AG08395 (cell line): ENCODE measurements at regions not wholly inside any gene's neighbourhood (a gene's known extent, or its start where the extent isn't known, plus 50 kb on each side); places are given as distances from the start of the nearest gene placed in this dataset.
"Not testable (repeated sequence)": the region's sequence is repeated elsewhere in the genome, so short reads cannot be mapped to it uniquely, and the experiment has no call there.

Experiments
- DNase-seq: peaks from one replicate; pipeline ENCODE4 v3.0.0; 2012; ENCODE audit warnings: mixed read lengths, low spot score

DNA sequence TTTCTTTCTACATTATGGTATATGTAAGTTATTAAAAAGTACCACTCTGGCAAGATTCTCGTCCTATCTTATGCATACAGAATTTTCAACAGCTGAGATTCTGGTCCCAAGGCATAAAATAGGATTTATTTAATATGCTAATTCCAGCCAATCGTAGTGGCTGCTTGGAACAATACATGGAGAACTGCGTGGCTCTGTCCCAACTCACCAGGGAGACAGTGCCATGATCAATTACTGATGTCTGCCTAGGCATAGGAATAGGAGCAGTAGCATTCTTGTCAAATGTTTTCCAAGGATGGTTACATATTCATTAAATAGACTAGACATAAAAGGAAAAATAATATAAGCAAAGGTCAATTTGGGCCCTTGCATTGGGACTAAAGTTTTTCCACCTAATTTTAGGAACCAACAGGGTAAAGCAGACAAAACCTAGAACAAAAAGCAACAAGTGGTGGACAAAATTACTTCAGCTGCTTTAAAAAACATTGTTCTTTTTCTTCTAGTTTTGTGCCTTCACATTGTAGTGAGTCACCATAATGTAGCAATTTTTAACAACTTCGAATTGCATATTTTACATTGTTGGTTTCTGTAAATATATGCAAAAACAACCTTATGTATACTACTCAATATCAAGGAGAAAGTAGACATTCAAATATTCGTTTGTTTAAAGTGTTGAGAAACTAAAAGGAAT lies 232.8 kb upstream of the ATP5MC3 start:
- no peak for DNase-seq

DNA sequence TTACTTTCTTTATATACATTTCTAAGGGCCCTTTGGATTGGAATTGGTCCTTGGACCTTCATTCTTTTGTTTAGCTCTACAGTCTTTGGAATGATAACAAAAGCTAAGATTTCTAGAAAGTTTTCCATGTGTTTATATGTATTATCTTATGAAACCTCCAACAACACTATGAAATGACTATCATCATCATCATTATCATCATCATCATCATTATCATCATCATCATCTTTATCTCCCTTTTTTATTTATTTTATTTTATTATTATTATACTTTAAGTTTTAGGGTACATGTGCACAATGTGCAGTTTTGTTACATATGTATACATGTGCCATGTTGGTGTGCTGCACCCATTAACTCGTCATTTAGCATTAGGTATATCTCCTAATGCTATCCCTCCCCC lies 229.4 kb upstream of the ATP5MC3 start:
- not testable (repeated sequence) for DNase-seq

DNA sequence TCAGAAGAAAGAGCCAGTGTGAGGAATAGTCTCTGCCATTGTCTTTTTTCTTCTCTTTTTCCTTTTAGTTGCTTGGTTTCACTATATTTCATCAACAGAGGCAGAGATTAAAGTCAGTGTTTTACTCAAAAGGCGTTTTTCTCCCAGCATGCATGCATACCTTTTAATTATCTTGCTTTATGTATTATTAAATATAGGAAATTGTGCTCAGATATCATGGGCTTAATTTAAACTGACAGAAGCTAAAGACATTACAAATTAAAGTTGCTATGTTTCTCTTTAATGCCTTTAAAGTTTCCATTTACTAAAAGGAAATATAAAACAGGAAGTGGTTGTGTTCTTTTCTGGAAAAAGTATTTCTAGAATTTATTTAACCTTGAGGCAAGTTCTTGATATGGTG lies 223.3 kb upstream of the ATP5MC3 start:
- DNase-seq, result no peak

DNA sequence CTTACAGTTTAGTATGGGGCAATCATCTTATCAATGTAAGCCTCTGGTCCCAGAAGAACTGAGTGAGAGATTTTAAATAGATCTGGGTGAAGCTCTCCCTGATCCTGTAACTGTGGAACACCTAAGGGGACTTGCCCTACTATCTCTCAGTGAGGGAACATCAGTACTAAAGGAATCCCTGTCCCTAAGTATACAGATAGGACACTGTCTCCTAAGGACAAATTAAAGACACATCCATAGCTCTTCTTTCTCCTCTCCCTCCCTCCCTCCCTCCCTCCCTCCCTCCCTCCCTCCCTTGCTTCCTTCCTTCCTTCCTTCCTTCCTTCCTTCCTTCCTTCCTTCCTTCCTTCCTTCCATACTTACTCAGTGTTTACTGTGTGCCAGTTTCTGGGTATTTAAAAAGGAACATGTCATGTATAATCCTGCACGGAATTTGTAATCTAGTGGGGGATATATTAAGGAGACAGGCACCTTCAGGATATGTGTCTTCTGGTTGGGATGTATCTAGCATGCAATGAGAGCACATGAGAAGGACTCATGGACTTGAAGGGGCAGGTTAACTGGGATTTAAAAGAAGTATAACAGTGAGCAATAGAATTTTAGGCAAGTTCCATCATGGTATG lies 222.2 kb upstream of the ATP5MC3 start:
- no peak for DNase-seq

DNA sequence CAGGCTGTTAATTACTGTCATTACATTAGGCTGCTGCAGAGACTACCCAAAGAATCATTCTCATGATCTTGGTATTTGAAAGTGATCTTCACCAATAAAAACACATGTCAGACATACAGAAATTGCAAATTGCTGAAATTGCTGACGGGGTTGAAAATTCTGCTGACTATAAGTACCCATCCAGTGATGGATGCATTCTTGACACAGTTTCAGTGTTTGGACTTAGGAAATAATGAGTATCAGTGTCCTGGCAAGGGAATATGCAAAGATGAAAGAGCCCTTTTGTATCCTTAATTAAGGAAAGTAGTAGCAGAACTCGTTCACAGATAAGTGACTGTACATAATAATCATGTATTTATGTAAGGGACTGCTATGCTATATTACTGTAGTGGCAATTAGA lies 221.1 kb upstream of the ATP5MC3 start:
- DNase-seq, result no peak

DNA sequence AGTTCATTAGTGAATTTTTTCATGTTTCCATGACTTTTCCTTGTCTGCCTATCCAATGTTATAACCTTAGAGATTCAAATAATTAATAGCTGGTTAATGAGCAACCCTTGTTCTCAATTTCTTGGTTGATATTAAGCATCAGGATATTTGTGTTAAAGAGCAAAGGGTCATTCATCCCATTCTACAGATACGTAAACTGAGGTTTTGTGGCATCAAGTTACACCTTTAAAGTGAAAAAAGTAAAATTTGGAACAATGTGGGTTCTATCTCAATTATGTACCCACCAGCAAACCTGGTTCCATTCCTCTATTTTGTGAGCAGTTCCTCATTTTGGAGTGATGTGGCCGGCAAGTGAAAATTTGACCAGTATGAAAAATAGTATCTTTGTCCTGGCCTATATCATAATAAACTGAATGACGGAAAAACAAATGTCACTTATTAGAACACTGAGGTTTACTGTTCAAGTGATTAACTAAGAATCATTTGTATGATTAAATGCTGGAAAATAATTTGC lies 220.5 kb upstream of the ATP5MC3 start:
- no peak for DNase-seq

DNA sequence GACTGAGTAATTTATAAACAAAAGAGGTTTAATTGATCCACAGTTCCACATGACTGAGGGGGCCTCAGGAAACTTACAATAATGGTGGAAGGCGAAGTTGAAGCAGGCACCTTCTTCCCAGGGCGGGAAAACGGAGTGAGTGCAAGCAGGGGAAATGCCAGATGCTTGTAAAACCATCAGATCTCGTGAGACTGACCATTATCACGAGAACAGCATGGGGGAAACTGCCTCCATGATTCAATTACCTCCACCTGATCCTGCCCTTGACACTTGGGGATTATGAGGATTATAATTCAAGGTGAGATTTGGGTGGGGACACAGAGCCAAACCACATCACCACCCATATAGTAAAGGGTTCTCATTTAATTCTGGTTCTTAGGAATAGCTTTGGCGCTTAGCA lies 219.5 kb upstream of the ATP5MC3 start:
- DNase-seq, result no peak

DNA sequence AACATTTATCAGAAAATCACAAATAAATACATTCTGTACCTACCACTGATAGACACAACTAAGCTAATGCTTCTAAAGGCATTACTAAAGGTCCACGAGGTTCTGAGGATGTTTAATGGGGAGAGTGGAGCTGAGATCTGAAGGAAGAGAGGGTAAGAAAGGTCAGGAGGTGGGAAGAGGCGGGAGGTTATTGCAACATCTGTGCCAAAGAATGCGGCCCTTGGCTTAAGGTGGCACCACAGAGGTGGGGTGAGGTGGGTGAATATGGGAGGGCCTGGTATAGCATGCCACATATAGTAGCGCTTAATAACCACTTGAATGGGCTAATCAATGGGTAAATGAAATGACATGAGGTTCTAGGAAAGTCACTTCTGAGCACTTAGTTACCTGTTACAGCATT lies 217.8 kb upstream of the ATP5MC3 start:
- DNase-seq, result no peak

DNA sequence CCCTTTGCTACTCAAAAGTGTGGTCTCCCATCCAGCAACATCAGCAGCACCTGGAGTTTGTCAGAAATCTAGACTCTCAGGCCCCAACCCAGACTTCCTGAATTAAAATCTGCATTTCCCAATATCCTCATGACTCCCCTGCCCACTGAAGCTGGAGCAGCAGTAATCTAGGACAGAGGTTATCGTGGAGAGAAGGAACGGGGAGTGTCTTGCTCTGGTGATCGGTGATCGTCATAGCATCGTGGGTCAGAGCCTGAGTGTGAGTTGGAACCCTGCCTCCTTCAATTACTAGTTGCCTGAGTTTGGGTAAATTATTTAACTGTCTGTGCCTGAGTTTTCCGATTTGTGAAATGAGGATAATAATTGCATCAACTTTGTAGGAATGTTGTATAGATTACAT lies 217.3 kb upstream of the ATP5MC3 start:
- no peak for DNase-seq

DNA sequence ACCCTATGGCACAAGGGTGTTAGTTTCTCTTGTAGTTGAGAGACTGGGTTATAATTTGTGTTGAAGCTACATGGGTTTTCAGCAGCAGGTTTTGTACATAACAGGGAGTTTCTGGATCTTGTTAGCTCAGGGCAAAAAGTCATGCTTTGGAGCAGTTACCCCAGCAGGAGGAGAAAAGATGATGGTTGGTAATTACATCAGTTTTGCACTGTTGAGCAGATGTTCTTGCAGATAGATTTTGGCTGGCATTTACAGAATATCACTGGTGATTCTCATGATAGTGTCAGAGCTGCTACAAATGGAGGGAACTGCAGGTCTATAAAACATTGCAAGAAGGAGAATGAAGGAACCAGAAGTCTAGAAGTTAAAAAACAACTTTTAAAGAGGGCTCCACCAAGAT lies 215.2 kb upstream of the ATP5MC3 start:
- no peak for DNase-seq

DNA sequence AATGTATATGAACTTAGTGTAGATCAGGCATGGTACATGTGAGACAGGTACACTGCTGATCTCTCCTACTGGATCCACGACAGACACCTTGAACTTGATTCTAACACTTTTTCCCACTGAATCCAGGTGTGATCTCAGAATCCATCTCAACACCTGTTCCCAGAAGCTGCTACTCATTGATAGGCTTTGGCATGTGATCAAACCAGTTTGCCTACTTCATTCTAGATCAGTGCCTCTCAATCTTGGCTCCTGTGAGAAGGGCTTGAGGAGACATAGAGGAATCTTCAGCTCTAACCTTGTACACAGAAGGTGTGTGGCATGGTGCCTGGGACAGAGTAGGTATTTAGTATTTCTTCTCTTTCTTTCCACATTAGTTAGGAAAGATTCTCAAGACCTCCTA lies 212.3 kb upstream of the ATP5MC3 start:
- DNase-seq, result no peak

DNA sequence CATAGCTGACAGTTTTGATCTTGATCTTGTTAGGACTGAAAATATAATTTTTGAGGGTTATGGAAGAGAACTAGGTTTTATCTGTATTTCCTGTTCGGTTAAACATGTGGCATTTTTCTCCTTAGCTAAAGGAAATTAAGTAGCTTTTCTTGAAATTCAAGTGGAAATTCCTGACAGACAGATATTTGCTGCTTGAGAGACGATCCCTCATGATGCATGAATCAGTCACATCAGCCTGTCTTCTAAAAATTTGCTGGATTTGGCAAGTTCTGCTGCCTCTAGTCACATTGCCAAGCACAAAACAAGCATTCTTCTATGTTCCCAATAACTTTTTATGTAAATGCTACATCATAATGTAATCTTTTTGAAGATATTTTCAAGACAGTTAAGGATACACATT lies 201.8 kb upstream of the ATP5MC3 start:
- no peak for DNase-seq

DNA sequence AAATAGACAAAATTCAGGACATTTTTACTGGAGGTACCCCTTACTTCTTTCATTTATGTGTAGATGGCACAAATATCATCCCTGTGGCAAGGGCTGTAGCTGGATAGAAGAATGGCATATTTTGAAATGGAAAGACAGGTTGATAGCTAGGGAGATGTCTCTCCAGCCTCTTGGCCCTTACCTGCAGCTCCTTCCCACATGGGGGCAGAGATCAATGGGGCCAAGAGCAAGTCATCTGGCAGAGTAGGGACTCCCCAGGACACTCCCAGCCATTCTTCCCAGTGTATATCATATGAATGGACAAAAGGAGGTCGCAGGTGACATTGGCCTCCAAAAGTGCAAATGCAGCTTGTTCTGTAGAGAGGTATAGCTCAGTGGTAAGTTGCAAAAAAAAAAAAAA lies 192.2 kb upstream of the ATP5MC3 start:
- no peak for DNase-seq

DNA sequence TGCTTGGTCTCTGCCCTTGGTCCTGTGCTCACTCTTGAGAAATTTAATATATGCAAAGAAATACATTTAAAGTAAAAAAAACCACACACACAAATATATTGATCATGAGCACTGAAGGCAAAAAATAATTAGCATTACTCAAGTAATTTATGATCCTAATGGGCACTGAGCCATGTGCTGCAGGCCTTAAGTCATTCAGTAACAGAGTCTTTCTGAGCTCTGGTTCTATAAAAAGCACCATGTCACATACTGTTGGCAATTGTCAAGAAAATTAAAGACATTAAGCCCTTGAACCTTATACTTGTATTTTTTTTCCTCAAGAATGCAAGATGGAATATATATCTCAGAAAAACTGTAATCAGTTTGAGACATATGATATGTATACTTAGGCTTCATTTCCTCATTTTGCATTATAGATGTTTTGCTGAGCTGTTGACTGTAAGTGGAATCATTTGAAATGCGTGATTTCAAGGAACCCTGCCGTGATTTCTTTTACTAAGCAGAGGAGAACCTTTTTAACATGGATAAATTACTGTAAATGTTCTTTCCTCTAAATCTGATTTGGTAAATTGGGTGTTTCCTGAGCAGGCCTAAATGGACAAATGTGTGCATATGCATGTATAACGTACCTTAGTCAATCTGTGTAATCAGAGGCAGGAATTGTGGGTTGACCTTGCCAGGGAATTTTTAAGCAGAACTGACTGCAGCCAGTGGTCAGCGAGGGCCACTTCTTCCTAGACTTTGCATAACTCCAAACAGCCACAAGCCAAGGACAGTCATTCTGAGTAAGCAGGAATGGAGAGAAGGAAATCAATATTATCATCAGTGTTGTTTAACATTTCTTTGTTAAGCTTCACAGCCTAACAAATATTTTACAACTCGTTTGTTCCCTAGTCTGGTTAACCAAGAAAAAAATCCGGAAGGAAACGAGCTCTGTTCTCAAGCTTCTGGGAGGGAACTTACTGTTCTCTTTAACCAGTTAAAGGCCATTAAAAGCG lies 191.5 kb upstream of the ATP5MC3 start:
- peak; percentile 27 for DNase-seq

DNA sequence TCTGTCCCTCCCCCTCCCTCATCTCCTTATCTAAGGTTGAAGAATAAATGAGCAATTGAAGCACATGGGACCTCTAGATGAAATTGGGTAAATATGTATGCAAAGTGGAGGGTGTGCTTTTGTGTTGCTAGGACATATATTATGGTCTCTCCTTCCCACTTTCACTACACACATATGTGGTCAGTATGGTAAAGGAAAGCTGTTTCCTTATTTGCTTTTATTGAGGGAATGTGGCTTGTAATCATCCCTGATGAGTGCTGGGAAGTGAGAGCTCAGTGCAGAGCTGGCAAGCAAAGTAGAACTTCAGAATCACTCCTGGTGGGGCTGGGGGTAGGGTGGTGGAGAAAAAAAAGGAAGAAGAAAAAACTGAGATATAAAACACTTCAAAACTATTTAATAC lies 189.9 kb upstream of the ATP5MC3 start:
- no peak for DNase-seq

DNA sequence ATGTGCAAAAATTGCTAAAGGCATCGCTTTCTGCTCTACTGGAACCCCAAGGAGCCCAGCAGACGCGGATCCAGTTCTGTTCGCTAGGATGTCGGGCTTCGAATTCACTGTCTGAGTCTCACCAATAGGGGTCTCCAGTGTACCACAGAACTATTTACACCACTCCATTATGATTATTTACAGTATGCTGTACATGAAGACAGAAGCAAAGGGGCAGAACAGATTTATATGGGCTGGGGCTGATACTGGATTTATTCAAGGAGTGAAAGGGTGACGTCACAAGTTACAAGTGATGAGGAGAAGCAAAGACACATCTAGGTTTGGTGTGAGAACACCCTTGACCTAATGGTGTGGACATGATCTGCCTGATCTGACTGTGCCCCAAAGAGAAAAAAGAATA lies 185.3 kb upstream of the ATP5MC3 start:
- peak; percentile 75 for DNase-seq

DNA sequence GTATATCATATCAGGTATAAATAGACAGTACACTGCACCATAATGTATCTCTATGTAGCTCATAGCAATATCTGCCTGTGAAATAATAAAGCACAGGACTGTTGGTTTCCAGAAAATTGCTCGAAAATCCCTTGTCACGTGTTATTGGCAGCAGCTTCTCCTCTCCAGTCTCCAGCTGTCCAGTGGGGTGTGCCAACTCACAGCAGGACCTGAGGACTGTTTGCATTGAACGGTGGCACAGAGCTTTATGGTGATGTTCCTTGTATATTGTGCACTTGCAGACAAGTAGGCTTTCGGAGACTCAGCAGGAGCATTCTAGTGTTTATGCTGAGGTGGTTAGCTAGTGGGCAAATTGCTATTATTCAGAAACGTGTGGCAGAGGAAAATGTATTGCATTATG lies 182.2 kb upstream of the ATP5MC3 start:
- DNase-seq, result no peak

DNA sequence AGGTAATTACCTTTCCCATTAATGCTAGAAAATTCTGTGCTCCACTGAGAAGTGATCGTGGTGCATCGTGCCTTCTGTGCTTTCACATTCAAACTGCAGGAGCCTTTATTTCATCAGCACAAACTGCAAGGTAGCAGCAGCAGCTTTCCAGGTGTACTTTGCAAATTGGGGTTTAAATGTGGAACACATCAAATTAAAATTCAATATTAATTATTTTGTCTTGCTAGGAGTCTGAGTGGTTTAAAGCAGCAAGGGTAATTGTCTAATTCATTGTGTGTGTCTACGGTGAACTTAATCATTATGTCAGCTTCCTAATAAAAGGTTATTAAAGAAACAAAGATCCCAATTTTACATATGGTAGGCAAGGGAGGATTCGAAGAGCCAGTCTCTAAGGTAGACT lies 180.8 kb upstream of the ATP5MC3 start:
- no peak for DNase-seq

DNA sequence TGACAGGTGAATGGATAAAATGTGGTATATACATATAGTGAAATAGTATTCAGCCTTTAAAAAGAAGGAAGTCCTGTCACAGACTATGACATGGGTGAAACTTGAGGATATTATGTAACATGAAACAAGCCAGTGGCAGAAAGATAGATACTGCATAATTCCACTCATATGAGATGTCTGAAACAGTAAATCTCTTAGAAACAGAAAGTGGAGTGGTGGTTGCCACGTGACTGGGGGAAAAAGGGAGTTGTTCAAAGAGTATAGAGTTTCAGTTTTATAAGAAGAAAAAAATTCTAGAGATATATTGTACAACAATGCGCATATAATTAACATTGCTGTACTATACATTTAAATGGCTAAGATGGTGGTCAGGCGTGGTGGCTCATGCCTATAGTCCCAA lies 178.2 kb upstream of the ATP5MC3 start:
- no peak for DNase-seq

DNA sequence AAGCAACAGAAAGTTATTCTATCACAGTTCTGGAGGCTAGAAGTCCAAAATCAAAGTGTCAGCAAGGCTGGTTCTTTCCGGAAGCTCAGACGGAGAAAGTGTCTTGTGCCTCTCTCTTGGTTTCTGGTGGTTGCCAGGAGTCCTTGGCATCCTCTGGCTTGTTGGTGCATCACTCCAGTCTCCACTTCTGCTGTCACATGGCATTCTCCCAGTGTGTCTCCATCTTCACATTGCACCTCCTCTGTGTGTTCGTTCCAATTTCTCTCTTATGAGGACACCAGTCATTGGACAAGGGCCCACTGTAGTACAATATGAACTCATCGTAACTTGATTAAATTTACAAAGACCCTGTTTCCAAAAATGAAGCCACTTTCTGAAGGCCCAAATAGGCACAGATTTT lies 175.4 kb upstream of the ATP5MC3 start:
- no peak for DNase-seq

DNA sequence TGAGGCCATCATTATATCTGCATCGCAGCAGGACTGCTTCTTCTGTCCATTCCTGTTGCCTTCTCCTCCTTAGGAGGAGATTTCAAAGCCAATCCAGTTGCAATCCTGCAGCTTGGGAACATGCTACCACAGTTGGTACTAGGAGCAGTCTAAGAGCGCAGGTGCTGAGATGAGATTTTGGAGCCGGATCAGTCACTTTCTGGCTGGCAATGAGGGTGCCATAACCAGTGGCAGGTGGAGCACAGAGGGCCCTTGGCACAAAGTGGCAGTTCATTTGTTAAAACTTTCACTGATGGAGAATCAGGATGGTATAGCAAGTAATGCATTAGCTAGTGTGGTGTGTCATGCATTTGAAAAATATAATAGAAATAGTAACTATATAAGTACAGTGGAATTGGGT lies 173.7 kb upstream of the ATP5MC3 start:
- DNase-seq, result no peak

DNA sequence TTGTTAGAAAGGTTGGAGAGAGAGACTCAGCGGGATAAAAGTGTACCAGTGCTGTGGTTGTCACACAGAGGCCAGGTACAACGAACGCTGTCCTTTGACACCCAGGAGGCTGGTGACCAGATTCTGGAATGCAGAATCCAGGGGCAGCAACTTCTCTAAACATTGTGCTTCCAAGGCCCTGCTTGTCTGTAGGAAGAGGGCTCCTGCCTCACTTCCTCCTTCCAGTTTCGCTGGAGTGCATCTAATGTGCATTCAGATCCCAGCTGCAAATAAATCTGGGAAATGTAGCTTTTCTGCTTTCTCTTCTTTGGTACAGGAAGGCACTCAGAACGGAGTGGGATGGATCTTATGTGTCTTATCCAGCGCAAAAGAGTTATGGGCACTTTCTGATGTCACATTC lies 171.8 kb upstream of the ATP5MC3 start:
- DNase-seq, result no peak

DNA sequence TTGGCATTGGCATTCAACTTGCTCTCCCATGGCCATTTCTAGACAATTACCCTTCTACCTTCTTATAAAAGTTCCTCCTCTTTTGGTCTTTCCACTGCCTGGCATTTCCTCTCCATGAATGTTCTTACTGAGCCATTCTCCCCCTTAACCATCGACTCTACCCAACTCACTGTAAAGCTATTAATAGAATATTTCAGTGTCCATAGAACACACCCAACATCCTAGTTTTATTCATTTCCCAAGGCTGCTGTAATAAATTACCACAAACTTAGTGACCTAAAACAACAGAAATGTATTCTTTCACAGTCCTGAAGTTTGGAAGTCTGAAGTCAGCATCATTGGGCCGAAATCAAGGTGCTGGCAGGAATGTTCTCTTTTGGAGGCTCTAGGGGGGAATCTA lies 170.0 kb upstream of the ATP5MC3 start:
- no peak for DNase-seq
